CD14-positive monocyte (primary cell): ENCODE measurements at regions not wholly inside any gene's neighbourhood (a gene's known extent, or its start where the extent isn't known, plus 50 kb on each side); places are given as distances from the start of the nearest gene placed in this dataset.

Experiments
- DNase-seq, 3 donors: peaks; one replicate each; pipeline ENCODE4 v3.0.0-alpha.2; 2011 to 2022
- H2AFZ ChIP-seq: 2 replicates; pipeline ENCODE4 v1.6.0; 2012; ENCODE audit warnings: mild to moderate bottlenecking, low read depth, low read length, inconsistent platforms; ENCODE audit not compliant: insufficient read depth, poor library complexity, severe bottlenecking
- H3K27ac ChIP-seq, 2 donors: 1 replicate in 1 of 2; 2 replicates in 1 of 2; pipeline ENCODE4 v1.5.1; 2012 to 2013; ENCODE audit warnings: low read length in 2 of 2, control low read depth in 1 of 2, inconsistent platforms in 1 of 2, low read depth in 1 of 2, mild to moderate bottlenecking in 1 of 2
- H3K27me3 ChIP-seq, 2 donors: one replicate each; pipeline versions ENCODE4 v1.6.0 to v1.6.1; 2011 to 2013; ENCODE audit warnings: low read length in 2 of 2; ENCODE audit not compliant: control insufficient read depth in 2 of 2, insufficient read depth in 2 of 2
- H3K36me3 ChIP-seq, 2 donors: replicated peaks in 1 of 2; 1 replicate in 1 of 2; 2 replicates in 1 of 2; pipeline versions ENCODE4 v1.5.1 to v1.6.1; 2012 to 2013; ENCODE audit warnings: low read length in 2 of 2, control low read depth in 1 of 2, inconsistent platforms in 1 of 2, mild to moderate bottlenecking in 1 of 2; ENCODE audit not compliant: insufficient read depth in 2 of 2, control insufficient read depth in 1 of 2
- H3K4me1 ChIP-seq, 2 donors: 1 replicate in 1 of 2; 2 replicates in 1 of 2; pipeline versions ENCODE4 v1.5.1 to v1.6.1; 2012 to 2013; ENCODE audit warnings: low read length in 2 of 2, control low read depth in 1 of 2, inconsistent platforms in 1 of 2, mild to moderate bottlenecking in 1 of 2, moderate library complexity in 1 of 2; ENCODE audit not compliant: insufficient read depth in 2 of 2, control insufficient read depth in 1 of 2
- H3K4me2 ChIP-seq: replicated peaks from 2 replicates; pipeline ENCODE3; 2012; ENCODE audit warnings: low read length, moderate library complexity, mild to moderate bottlenecking; ENCODE audit not compliant: poor library complexity, severe bottlenecking; ENCODE audit errors: extremely low read depth
- H3K4me3 ChIP-seq, 3 experiments: fragments of 200-600 bp in 1 of 3; sonication (generic) in 1 of 3; replicated peaks in 1 of 3; 1 replicate in 2 of 3; 2 replicates in 1 of 3; pipeline ENCODE4 v1.5.1; 2011 to 2013; ENCODE audit warnings: low read length in 3 of 3, mild to moderate bottlenecking in 3 of 3, control low read depth in 2 of 3, low read depth in 2 of 3, inconsistent platforms in 1 of 3, moderate library complexity in 1 of 3
- H3K79me2 ChIP-seq: 2 replicates; pipeline ENCODE4 v1.6.0; 2012; ENCODE audit warnings: mild to moderate bottlenecking, control low read depth, inconsistent platforms, low read length, moderate library complexity; ENCODE audit not compliant: insufficient read depth
- H3K9ac ChIP-seq: 2 replicates; pipeline ENCODE4 v1.6.0; 2017; ENCODE audit warnings: low read length, mild to moderate bottlenecking; ENCODE audit not compliant: insufficient read depth, poor library complexity, severe bottlenecking
- H3K9me3 ChIP-seq, 2 donors: replicated peaks in 1 of 2; 1 replicate in 1 of 2; 2 replicates in 1 of 2; pipeline versions ENCODE4 v1.5.1 to v1.6.1; 2012 to 2013; ENCODE audit warnings: low read length in 2 of 2, control low read depth in 1 of 2; ENCODE audit not compliant: control insufficient read depth in 1 of 2, insufficient read depth in 1 of 2
- H4K20me1 ChIP-seq: 2 replicates; pipeline ENCODE4 v1.6.0; 2012; ENCODE audit warnings: mild to moderate bottlenecking, low read length, control low read depth, moderate library complexity; ENCODE audit not compliant: insufficient read depth
- H3K27ac Mint-ChIP-seq, 7 donors: one replicate each; pipeline ENCODE4 v1.8.0; 2020; ENCODE audit warnings: mild to moderate bottlenecking in 7 of 7, mixed read lengths in 7 of 7, moderate library complexity in 6 of 7, inconsistent platforms in 2 of 7
- H3K27me3 Mint-ChIP-seq, 3 donors: one replicate each; pipeline ENCODE4 v1.8.0; 2021 to 2022; ENCODE audit warnings: low read depth in 3 of 3, mild to moderate bottlenecking in 3 of 3, mixed read lengths in 3 of 3, moderate library complexity in 3 of 3, inconsistent platforms in 1 of 3
- H3K36me3 Mint-ChIP-seq, 2 donors: one replicate each; pipeline ENCODE4 v1.8.0; 2020; ENCODE audit warnings: mixed read lengths in 2 of 2, inconsistent platforms in 1 of 2, mild to moderate bottlenecking in 1 of 2
- H3K4me1 Mint-ChIP-seq: one replicate; pipeline ENCODE4 v1.8.0; 2020; ENCODE audit warnings: mild to moderate bottlenecking, mixed read lengths
- H3K4me3 Mint-ChIP-seq, 2 donors: one replicate each; pipeline ENCODE4 v1.8.0; 2020; ENCODE audit warnings: mild to moderate bottlenecking in 2 of 2, mixed read lengths in 2 of 2, moderate library complexity in 1 of 2
- H3K9me3 Mint-ChIP-seq, 7 donors: one replicate each; pipeline ENCODE4 v1.8.0; 2020 to 2022; ENCODE audit warnings: mixed read lengths in 7 of 7, mild to moderate bottlenecking in 6 of 7, moderate library complexity in 6 of 7, inconsistent platforms in 2 of 7
- WGBS: methylation state at CpG from one replicate; pipeline ENCODE4 v1.1.5; 2013; ENCODE audit warnings: missing lambda C conversion rate; ENCODE audit not compliant: insufficient coverage; 5-methylcytosine and 5-hydroxymethylcytosine counted together
- intact Hi-C, 2 donors: fragments of 100-400 bp; cut with micrococcal nuclease; formaldehyde crosslinking; loops; one replicate each; pipeline versions ENCODE4 v1.15.0 to v1.15.1; 2023
- TF ChIP-seq, protein P1 (sequence below): fragments of 200-600 bp; IDR thresholded peaks from one replicate; pipeline ENCODE4 v1.8.0; 2022; ENCODE audit warnings: antibody characterized with exemption, mild to moderate bottlenecking

- no peaks in the 10 kb centered on the region for H3K79me2 ChIP-seq
Observed at GRCh38 chr7:22954251-22954650, 59.7 kb downstream of the HYCC1 start.

DNA sequence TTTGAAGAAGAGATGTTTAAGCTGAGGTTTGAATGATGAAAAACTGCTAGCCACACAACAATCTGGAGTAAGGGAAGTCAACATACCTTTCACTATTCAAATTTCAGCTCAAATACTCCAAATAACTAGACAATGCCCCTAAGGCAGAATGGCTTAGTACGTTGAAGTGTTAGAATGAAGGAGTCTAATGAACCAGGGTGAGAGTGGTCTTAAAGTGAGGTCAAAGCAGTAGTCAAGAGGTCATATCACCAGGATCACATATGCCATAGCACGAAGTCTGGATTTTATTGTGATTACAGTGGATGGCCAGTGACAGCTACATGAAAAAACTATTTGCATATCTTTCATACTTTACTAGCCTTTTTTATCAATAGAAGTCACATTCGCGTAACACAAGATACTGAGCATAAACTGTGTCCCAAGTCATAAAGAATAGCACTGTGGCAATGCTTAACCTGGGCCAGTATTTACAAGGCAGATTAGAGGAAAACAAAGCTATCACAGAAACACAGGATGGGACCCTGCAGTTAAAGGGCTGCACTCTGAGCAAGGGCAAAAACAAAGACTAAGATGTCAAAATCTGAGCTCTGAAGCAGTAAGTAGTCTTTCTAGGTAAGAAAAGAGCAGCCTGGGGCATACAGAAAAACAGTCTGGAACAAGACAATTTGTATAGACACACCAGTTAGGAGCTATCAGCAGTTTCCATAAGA lies 61.5 kb downstream of the HYCC1 start:
- Mint-ChIP-seq H3K4me3 (no peak overlapping the region), H3K27me3 (no peaks in the 10 kb centered on the region), H3K36me3 (peaks cover 25 to 28% of the 10 kb centered on the region in 2 donors), H3K4me1 (no peaks in the 10 kb centered on the region), H3K9me3 (no peaks in the 10 kb centered on the region), H3K27ac (no peak overlapping the region)
- H3K27me3 ChIP-seq = no peaks in the 10 kb centered on the region
- no peaks in the 10 kb centered on the region for H4K20me1 ChIP-seq
- intact Hi-C loops = no loop called here
- no peak for DNase-seq
- no peak overlapping the region for H3K4me3 ChIP-seq
- WGBS = 94% methylated on average over 2 of the region's 4 CpGs
- H3K4me2 ChIP-seq = no peak overlapping the region
- H2AFZ ChIP-seq = no peak overlapping the region
- TF ChIP-seq, protein P1, sequence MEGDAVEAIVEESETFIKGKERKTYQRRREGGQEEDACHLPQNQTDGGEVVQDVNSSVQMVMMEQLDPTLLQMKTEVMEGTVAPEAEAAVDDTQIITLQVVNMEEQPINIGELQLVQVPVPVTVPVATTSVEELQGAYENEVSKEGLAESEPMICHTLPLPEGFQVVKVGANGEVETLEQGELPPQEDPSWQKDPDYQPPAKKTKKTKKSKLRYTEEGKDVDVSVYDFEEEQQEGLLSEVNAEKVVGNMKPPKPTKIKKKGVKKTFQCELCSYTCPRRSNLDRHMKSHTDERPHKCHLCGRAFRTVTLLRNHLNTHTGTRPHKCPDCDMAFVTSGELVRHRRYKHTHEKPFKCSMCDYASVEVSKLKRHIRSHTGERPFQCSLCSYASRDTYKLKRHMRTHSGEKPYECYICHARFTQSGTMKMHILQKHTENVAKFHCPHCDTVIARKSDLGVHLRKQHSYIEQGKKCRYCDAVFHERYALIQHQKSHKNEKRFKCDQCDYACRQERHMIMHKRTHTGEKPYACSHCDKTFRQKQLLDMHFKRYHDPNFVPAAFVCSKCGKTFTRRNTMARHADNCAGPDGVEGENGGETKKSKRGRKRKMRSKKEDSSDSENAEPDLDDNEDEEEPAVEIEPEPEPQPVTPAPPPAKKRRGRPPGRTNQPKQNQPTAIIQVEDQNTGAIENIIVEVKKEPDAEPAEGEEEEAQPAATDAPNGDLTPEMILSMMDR = no peak
- no peaks in the 10 kb centered on the region for H3K79me2 ChIP-seq
- no peak overlapping the region for H3K9ac ChIP-seq
- H3K4me1 ChIP-seq = no peaks in the 10 kb centered on the region
- peaks cover 7 to 16% of the 10 kb centered on the region in 2 donors for H3K36me3 ChIP-seq
- H3K27ac ChIP-seq = no peak overlapping the region
- H3K9me3 ChIP-seq = no peaks in the 10 kb centered on the region

More at GRCh38 chr7:22954251-22954650, 59.7 kb downstream of the HYCC1 start:
- Mint-ChIP-seq H3K27ac (no peak overlapping the region), H3K4me3 (no peak overlapping the region), H3K4me1 (no peaks in the 10 kb centered on the region), H3K27me3 (no peaks in the 10 kb centered on the region), H3K9me3 (no peaks in the 10 kb centered on the region), H3K36me3 (peaks cover 27 to 34% of the 10 kb centered on the region in 2 donors)
- no peak for DNase-seq
- Histone ChIP-seq H3K4me3 (no peak overlapping the region), H3K4me2 (no peak overlapping the region), H2AFZ (no peak overlapping the region), H3K9me3 (no peaks in the 10 kb centered on the region), H3K36me3 (peaks cover 20 to 32% of the 10 kb centered on the region in 2 donors), H3K4me1 (no peaks in the 10 kb centered on the region), H3K27ac (no peak overlapping the region), H3K9ac (no peak overlapping the region), H4K20me1 (no peaks in the 10 kb centered on the region), H3K27me3 (no peaks in the 10 kb centered on the region)
- no CpG with 5 or more reads among the region's 1 CpG for WGBS
- intact Hi-C loops = no loop called here
- TF ChIP-seq, protein P1 = no peak
